Retinal pigment epithelial cell (primary cell): ENCODE measurements at regions not wholly inside any gene's neighbourhood (a gene's known extent, or its start where the extent isn't known, plus 50 kb on each side); places are given as distances from the start of the nearest gene placed in this dataset.
"Not testable (repeated sequence)": the region's sequence is repeated elsewhere in the genome, so short reads cannot be mapped to it uniquely, and the experiment has no call there.

Experiments
- DNase-seq: peaks from one replicate; pipeline ENCODE4 v3.0.0-alpha.2; 2010; ENCODE audit warnings: low read depth
- H3K4me3 ChIP-seq: 2 replicates; pipeline ENCODE4 v1.5.1; 2011; ENCODE audit warnings: mild to moderate bottlenecking, low read length, control low read depth, moderate library complexity
- CTCF ChIP-seq: conservative IDR thresholded peaks from 2 replicates; pipeline ENCODE4 v1.5.1; 2011; ENCODE audit warnings: low read depth, low read length, control low read depth, inconsistent platforms

- H3K4me3 ChIP-seq, DNase-seq: not testable (repeated sequence)
Measured at GRCh38 chr1:855202-855981, 68.3 kb upstream of the SAMD11 start.

- not testable (repeated sequence) for H3K4me3 ChIP-seq, DNase-seq
Measured at GRCh38 chr1:856541-857057, 67.1 kb upstream of the SAMD11 start.

- H3K4me3 ChIP-seq, DNase-seq: not testable (repeated sequence)
- peak; percentile 11 for TF ChIP-seq CTCF
Measured at GRCh38 chr1:857926-858648, 65.6 kb upstream of the SAMD11 start.

- not testable (repeated sequence) for DNase-seq
Measured at GRCh38 chr1:858649-859041, 65.1 kb upstream of the SAMD11 start.

GRCh38 chr1:860941-861340 lies 62.8 kb upstream of the SAMD11 start:
- DNase-seq, H3K4me3 ChIP-seq: not testable (repeated sequence)

More at GRCh38 chr1:858649-859041, 65.1 kb upstream of the SAMD11 start:
- not testable (repeated sequence) for H3K4me3 ChIP-seq

GRCh38 chr1:861714-862113 lies 62.0 kb upstream of the SAMD11 start:
- no peak overlapping the region for H3K4me3 ChIP-seq
- TF ChIP-seq CTCF = no peak
- DNase-seq = no peak

GRCh38 chr1:862601-863000 lies 61.1 kb upstream of the SAMD11 start:
- not testable (repeated sequence) for H3K4me3 ChIP-seq, DNase-seq

GRCh38 chr1:865633-866032 lies 58.1 kb upstream of the SAMD11 start:
- H3K4me3 ChIP-seq = not testable (repeated sequence)

GRCh38 chr1:866095-866494 lies 57.6 kb upstream of the SAMD11 start:
- DNase-seq = no peak
- TF ChIP-seq CTCF = no peak

More at GRCh38 chr1:865633-866032, 58.1 kb upstream of the SAMD11 start:
- DNase-seq = not testable (repeated sequence)

GRCh38 chr1:866631-867299 lies 57.0 kb upstream of the SAMD11 start:
- H3K4me3 ChIP-seq, DNase-seq: not testable (repeated sequence)

More at GRCh38 chr1:866095-866494, 57.6 kb upstream of the SAMD11 start:
- no peak overlapping the region for H3K4me3 ChIP-seq

GRCh38 chr1:867550-867949 lies 56.2 kb upstream of the SAMD11 start:
- DNase-seq, H3K4me3 ChIP-seq: not testable (repeated sequence)
